ENCODE measurements at regions not wholly inside any gene's neighbourhood (a gene's known extent, or its start where the extent isn't known, plus 50 kb on each side); places are given as distances from the start of the nearest gene placed in this dataset.

DNA sequence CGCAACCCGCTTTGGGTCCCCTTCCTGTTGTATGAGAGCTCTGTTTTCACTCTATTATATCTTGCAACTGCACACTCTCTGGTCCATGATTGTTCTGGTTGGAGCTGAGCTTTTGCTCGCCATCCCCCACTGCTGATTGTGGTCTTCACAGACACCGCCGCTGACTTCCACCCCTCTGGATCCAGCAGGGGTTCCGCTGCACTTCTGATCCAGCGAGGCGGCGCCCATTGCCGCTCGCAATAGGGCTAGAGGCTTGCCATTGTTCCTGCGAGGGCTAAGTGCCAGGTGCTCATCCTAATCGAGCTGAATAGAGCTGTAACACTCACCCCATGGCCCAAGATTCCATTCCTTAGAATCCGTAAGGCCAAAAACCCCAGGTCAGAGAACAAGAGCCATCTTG, 1905.8 kb upstream of the RAG2 start:
- Histone ChIP-seq H3K9ac (ENCODE audit: insufficient read depth, low read depth, low read length) (no peak overlapping the region), H3K79me2 (ENCODE audit: insufficient read depth, low read length) (no peaks in the 10 kb centered on the region), H3K27ac (ENCODE audit: extremely low read length, insufficient read depth, low read length) (no peak overlapping the region), H3K4me2 (ENCODE audit: low read depth, low read length) (no peak overlapping the region), H2AFZ (ENCODE audit: low read length) (no peak overlapping the region), H4K20me1 (ENCODE audit: insufficient read depth, low read length) (no peaks in the 10 kb centered on the region), H3K4me1 (ENCODE audit: insufficient read depth, low read length) (no peaks in the 10 kb centered on the region), H3K4me3 (replicated peaks in 1 of 3; ENCODE audit: insufficient read depth in 1 of 3, low read depth in 2 of 3, low read length in 3 of 3) (no peak overlapping the region), H3K27me3 (ENCODE audit: control insufficient read depth in 1 of 2, insufficient read depth in 2 of 2, low read length in 2 of 2) (no peaks in the 10 kb centered on the region), H3K9me3 (ENCODE audit: low read length) (peaks cover 19% of the 10 kb centered on the region), H3K36me3 (replicated peaks in 1 of 2; ENCODE audit: control insufficient read depth in 1 of 2, insufficient read depth in 2 of 2, low read length in 2 of 2) (no peaks in the 10 kb centered on the region)
- 65% methylated on average over 7 of the region's 14 CpGs for WGBS (ENCODE audit: low lambda C conversion rate)
- DNase-seq (ENCODE audit: low spot score) (no peak), ATAC-seq (no peak), FAIRE-seq (no peak)
- BruUV-seq (replicated peaks), result no TSS peak
- no peak for TF ChIP-seq SYNCRIP (IDR thresholded peaks at IDR 0.05; ENCODE audit: insufficient read depth, low read depth, low read length)
- no peak for TF ChIP-seq TGIF2 (CRISPR knock-in tag; IDR thresholded peaks at IDR 0.05)
- TF ChIP-seq CBX2 (IDR thresholded peaks at IDR 0.05; ENCODE audit: low read depth, low read length), result no peak
- TF ChIP-seq CBX2 (CRISPR knock-in tag; IDR thresholded peaks at IDR 0.05; ENCODE audit: low read depth), result no peak
- no peak for TF ChIP-seq CREB1 (IDR thresholded peaks at IDR 0.05)
- TF ChIP-seq CREB1 (CRISPR knock-in tag; IDR thresholded peaks at IDR 0.05), result no peak
- TF ChIP-seq, protein P1, sequence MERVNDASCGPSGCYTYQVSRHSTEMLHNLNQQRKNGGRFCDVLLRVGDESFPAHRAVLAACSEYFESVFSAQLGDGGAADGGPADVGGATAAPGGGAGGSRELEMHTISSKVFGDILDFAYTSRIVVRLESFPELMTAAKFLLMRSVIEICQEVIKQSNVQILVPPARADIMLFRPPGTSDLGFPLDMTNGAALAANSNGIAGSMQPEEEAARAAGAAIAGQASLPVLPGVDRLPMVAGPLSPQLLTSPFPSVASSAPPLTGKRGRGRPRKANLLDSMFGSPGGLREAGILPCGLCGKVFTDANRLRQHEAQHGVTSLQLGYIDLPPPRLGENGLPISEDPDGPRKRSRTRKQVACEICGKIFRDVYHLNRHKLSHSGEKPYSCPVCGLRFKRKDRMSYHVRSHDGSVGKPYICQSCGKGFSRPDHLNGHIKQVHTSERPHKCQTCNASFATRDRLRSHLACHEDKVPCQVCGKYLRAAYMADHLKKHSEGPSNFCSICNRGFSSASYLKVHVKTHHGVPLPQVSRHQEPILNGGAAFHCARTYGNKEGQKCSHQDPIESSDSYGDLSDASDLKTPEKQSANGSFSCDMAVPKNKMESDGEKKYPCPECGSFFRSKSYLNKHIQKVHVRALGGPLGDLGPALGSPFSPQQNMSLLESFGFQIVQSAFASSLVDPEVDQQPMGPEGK (CRISPR knock-in tag; IDR thresholded peaks at IDR 0.05), result no peak
- TF ChIP-seq DNMT1 (CRISPR knock-in tag; IDR thresholded peaks at IDR 0.05), result no peak
- no peak for TF ChIP-seq TEAD3 (CRISPR knock-in tag; optimal IDR thresholded peaks at IDR 0.05; ENCODE audit: borderline replicate concordance)
- TF ChIP-seq ZNF274 (CRISPR knock-in tag; IDR thresholded peaks at IDR 0.05), result no peak
- TF ChIP-seq ZMAT3 (CRISPR knock-in tag; conservative IDR thresholded peaks at IDR 0.05), result no peak
- no peak for TF ChIP-seq TAF1 (CRISPR knock-in tag; IDR thresholded peaks at IDR 0.05)
- TF ChIP-seq STAG1 (CRISPR knock-in tag; IDR thresholded peaks at IDR 0.05), result no peak
- TF ChIP-seq ZFP41 (CRISPR knock-in tag; IDR thresholded peaks at IDR 0.05; ENCODE audit: borderline replicate concordance), result no peak
- TF ChIP-seq ZNF430 (CRISPR knock-in tag; IDR thresholded peaks at IDR 0.05), result no peak
- no peak for TF ChIP-seq ZNF552 (CRISPR knock-in tag; IDR thresholded peaks at IDR 0.05; ENCODE audit: borderline replicate concordance)
- TF ChIP-seq MTF1 (CRISPR knock-in tag; IDR thresholded peaks at IDR 0.05), result no peak
- TF ChIP-seq, protein P2, sequence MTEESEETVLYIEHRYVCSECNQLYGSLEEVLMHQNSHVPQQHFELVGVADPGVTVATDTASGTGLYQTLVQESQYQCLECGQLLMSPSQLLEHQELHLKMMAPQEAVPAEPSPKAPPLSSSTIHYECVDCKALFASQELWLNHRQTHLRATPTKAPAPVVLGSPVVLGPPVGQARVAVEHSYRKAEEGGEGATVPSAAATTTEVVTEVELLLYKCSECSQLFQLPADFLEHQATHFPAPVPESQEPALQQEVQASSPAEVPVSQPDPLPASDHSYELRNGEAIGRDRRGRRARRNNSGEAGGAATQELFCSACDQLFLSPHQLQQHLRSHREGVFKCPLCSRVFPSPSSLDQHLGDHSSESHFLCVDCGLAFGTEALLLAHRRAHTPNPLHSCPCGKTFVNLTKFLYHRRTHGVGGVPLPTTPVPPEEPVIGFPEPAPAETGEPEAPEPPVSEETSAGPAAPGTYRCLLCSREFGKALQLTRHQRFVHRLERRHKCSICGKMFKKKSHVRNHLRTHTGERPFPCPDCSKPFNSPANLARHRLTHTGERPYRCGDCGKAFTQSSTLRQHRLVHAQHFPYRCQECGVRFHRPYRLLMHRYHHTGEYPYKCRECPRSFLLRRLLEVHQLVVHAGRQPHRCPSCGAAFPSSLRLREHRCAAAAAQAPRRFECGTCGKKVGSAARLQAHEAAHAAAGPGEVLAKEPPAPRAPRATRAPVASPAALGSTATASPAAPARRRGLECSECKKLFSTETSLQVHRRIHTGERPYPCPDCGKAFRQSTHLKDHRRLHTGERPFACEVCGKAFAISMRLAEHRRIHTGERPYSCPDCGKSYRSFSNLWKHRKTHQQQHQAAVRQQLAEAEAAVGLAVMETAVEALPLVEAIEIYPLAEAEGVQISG (CRISPR knock-in tag; IDR thresholded peaks at IDR 0.05), result no peak
- TF ChIP-seq RELA (CRISPR knock-in tag; IDR thresholded peaks at IDR 0.05), result no peak
- intact Hi-C loops (cut with micrococcal nuclease; ENCODE audit: unreplicated experiment) (no loop called here), in situ Hi-C loops (cut with HindIII; ENCODE audit: extremely low pct_ligation_motif_present, low pct_unique_long_range_greater_than_20kb) (no loop called here)
- ChIA-PET POLR2A (no interaction called here), CTCF (ENCODE audit: low intra/inter-chr PET ratio, low total read pairs) (no interaction called here)

Measured in HepG2 (cell line).